Activated CD8-positive, alpha-beta T cell treated with anti-CD3 and anti-CD28 coated beads for 36 hours (primary cell): ENCODE measurements at regions not wholly inside any gene's neighbourhood (a gene's known extent, or its start where the extent isn't known, plus 50 kb on each side); places are given as distances from the start of the nearest gene placed in this dataset.

Source experiments
- ATAC-seq: fragments of 200-7000 bp; cut with Tn5 transposase; one replicate; pipeline ENCODE4 v1.10.0; 2021; ENCODE audit warnings: mild to moderate bottlenecking, moderate library complexity
- CTCF ChIA-PET: fragments of 350-600 bp; sonication (Branson Sonifier 250); formaldehyde crosslinking; loops from one replicate; lab custom pipeline; 2021; ENCODE audit warnings: antibody characterized with exemption; lab: Charles Lee
- POLR2A ChIA-PET: fragments of 350-600 bp; sonication (Branson Sonifier 250); formaldehyde crosslinking; loops from one replicate; lab custom pipeline; 2021; ENCODE audit warnings: antibody characterized with exemption; lab: Charles Lee
- DNase-seq: peaks from one replicate; pipeline ENCODE4 v3.0.0-alpha.2; 2020
- H3K27ac Mint-ChIP-seq: one replicate; pipeline ENCODE4 v1.8.0; 2021; ENCODE audit warnings: mild to moderate bottlenecking, mixed read lengths
- H3K27me3 Mint-ChIP-seq: one replicate; pipeline ENCODE4 v1.8.0; 2021; ENCODE audit warnings: mixed read lengths
- H3K36me3 Mint-ChIP-seq: one replicate; pipeline ENCODE4 v1.8.0; 2021; ENCODE audit warnings: low read depth, mixed read lengths
- H3K4me1 Mint-ChIP-seq: one replicate; pipeline ENCODE4 v1.8.0; 2021; ENCODE audit warnings: low read depth, mixed read lengths
- H3K4me3 Mint-ChIP-seq: one replicate; pipeline ENCODE4 v1.8.0; 2021; ENCODE audit warnings: mild to moderate bottlenecking, moderate library complexity, mixed read lengths
- H3K9me3 Mint-ChIP-seq: one replicate; pipeline ENCODE4 v1.8.0; 2021; ENCODE audit warnings: mixed read lengths
- CTCF ChIP-seq: fragments of 200-600 bp; IDR thresholded peaks from one replicate; pipeline ENCODE4 v1.8.0; 2022; ENCODE audit warnings: antibody characterized with exemption, mild to moderate bottlenecking
- intact Hi-C: fragments of 100-400 bp; cut with micrococcal nuclease; formaldehyde crosslinking; loops from one replicate; pipeline ENCODE4 v1.10.0; 2022

- intact Hi-C loops: no loop called here
- ChIA-PET POLR2A (interaction anchor here (0.8 kb wide), 1 partner anchor 14 kb away, joined by 3 read pairs; no protein-coding TSS in a partner anchor), CTCF (interaction anchor here (0.8 kb wide), 1 partner anchor 353 kb away, joined by 3 read pairs; no protein-coding TSS in a partner anchor)
- Mint-ChIP-seq H3K36me3 (no peaks in the 10 kb centered on the region), H3K27ac (no peak overlapping the region), H3K27me3 (no peaks in the 10 kb centered on the region), H3K4me3 (no peak overlapping the region), H3K4me1 (no peaks in the 10 kb centered on the region), H3K9me3 (no peaks in the 10 kb centered on the region)
- TF ChIP-seq CTCF: no peak
- DNase-seq (no peak), ATAC-seq (no peak)
Measured at GRCh38 chr6:43915208-43915869, 145.3 kb downstream of the VEGFA start.

GRCh38 chr6:43914272-43915147 is 144.5 kb downstream of the VEGFA start:
- Mint-ChIP-seq H3K27me3 (no peaks in the 10 kb centered on the region), H3K4me1 (no peaks in the 10 kb centered on the region), H3K9me3 (no peaks in the 10 kb centered on the region), H3K4me3 (no peak overlapping the region), H3K36me3 (no peaks in the 10 kb centered on the region), H3K27ac (no peak overlapping the region)
- ChIA-PET POLR2A (interaction anchor here (0.8 kb wide), 1 partner anchor 13 kb away, joined by 3 read pairs; no protein-coding TSS in a partner anchor), CTCF (interaction anchor here (0.8 to 1.6 kb wide), 2 partner anchors 166 to 354 kb away, joined by 3 read pairs; no protein-coding TSS in a partner anchor)
- ATAC-seq: no peak
- intact Hi-C loops: no loop called here
- DNase-seq: no peak
- TF ChIP-seq CTCF: no peak

GRCh38 chr6:43913375-43914271 is 143.6 kb downstream of the VEGFA start:
- Mint-ChIP-seq H3K36me3 (no peaks in the 10 kb centered on the region), H3K27ac (no peak overlapping the region), H3K9me3 (no peaks in the 10 kb centered on the region), H3K27me3 (no peaks in the 10 kb centered on the region), H3K4me1 (no peaks in the 10 kb centered on the region), H3K4me3 (no peak overlapping the region)
- ChIA-PET POLR2A (interaction anchor here (0.7 kb wide), 1 partner anchor 63 kb away, joined by 3 read pairs; no protein-coding TSS in a partner anchor), CTCF (interaction anchor here (1.6 kb wide), 1 partner anchor 167 kb away, joined by 3 read pairs; no protein-coding TSS in a partner anchor)
- ATAC-seq (no peak), DNase-seq (no peak)
- no peak for TF ChIP-seq CTCF
- intact Hi-C loops: no loop called here

- Mint-ChIP-seq H3K4me3 (no peak overlapping the region), H3K36me3 (no peaks in the 10 kb centered on the region), H3K9me3 (no peaks in the 10 kb centered on the region), H3K27me3 (no peaks in the 10 kb centered on the region), H3K4me1 (no peaks in the 10 kb centered on the region), H3K27ac (no peak overlapping the region)
- no peak for DNase-seq
- intact Hi-C loops: no loop called here
- TF ChIP-seq CTCF: no peak
- POLR2A ChIA-PET: interaction anchor here (0.7 kb wide), 1 partner anchor 64 kb away, joined by 3 read pairs; no protein-coding TSS in a partner anchor
- CTCF ChIA-PET: interaction anchor here (1.6 kb wide), 1 partner anchor 168 kb away, joined by 3 read pairs; no protein-coding TSS in a partner anchor
- ATAC-seq: no peak
Measured at GRCh38 chr6:43912598-43913371, 142.8 kb downstream of the VEGFA start.
